Lower leg skin (tissue), 3 donors: ENCODE measurements at regions not wholly inside any gene's neighbourhood (a gene's known extent, or its start where the extent isn't known, plus 50 kb on each side); places are given as distances from the start of the nearest gene placed in this dataset.

Experiments used
- POLR2A ChIP-seq, 2 donors: fragments of 450-650 bp; IDR thresholded peaks; one replicate each; pipeline ENCODE4 v1.6.1; 2016 to 2017; ENCODE audit warnings: antibody characterized with exemption in 2 of 2, mild to moderate bottlenecking in 1 of 2, moderate library complexity in 1 of 2
- TF ChIP-seq, protein P1 (sequence below), 3 donors: fragments of 450-650 bp; IDR thresholded peaks; one replicate each; pipeline ENCODE4 v1.5.1; 2016; ENCODE audit warnings: antibody characterized with exemption in 3 of 3, mild to moderate bottlenecking in 3 of 3, moderate library complexity in 2 of 3

- TF ChIP-seq, protein P1, sequence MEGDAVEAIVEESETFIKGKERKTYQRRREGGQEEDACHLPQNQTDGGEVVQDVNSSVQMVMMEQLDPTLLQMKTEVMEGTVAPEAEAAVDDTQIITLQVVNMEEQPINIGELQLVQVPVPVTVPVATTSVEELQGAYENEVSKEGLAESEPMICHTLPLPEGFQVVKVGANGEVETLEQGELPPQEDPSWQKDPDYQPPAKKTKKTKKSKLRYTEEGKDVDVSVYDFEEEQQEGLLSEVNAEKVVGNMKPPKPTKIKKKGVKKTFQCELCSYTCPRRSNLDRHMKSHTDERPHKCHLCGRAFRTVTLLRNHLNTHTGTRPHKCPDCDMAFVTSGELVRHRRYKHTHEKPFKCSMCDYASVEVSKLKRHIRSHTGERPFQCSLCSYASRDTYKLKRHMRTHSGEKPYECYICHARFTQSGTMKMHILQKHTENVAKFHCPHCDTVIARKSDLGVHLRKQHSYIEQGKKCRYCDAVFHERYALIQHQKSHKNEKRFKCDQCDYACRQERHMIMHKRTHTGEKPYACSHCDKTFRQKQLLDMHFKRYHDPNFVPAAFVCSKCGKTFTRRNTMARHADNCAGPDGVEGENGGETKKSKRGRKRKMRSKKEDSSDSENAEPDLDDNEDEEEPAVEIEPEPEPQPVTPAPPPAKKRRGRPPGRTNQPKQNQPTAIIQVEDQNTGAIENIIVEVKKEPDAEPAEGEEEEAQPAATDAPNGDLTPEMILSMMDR (IDR thresholded peaks at IDR 0.05), result no peak
- no peak for TF ChIP-seq POLR2A (IDR thresholded peaks at IDR 0.05)
Measured at GRCh38 chr2:88377641-88377991, 74.9 kb downstream of the FOXI3 start.
